ENCODE measurements at regions not wholly inside any gene's neighbourhood (a gene's known extent, or its start where the extent isn't known, plus 50 kb on each side); places are given as distances from the start of the nearest gene placed in this dataset.

DNA sequence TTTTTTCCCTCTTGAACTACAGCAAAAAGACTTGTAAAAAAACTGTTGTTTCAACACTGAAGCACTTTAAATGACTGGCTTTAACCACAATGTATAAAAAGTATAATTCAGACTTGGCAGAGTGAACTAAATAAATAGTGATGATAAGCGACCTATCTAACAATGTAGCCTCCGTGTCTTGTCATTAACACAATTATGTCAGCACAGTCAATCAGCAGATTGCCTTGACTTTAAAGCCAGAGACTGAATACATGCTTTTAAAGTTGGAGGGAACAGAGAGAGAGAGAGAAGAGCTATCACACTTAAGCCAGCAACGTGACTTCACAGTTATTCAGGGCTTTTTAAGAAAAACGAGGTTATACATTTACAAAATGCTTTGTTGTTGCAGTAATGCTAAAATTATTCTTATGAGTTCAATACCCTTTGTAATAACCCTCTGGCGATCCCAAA lies 378.1 kb downstream of the LMO4 start:
- Histone ChIP-seq H3K4me3 (ENCODE audit: low read length) (no peak overlapping the region), H3K27me3 (ENCODE audit: control insufficient read depth, insufficient read depth, low read length, poor library complexity, severe bottlenecking) (no peaks in the 10 kb centered on the region), H3K9me3 (ENCODE audit: control insufficient read depth, low read length) (peaks cover 12% of the 10 kb centered on the region), H3K27ac (ENCODE audit: low read depth, low read length) (no peak overlapping the region), H3K36me3 (ENCODE audit: control insufficient read depth, insufficient read depth, low read length) (no peaks in the 10 kb centered on the region), H3K9ac (ENCODE audit: extremely low read depth, low read length, poor library complexity, severe bottlenecking) (no peak overlapping the region), H3K4me1 (ENCODE audit: control insufficient read depth, insufficient read depth, low read length) (no peaks in the 10 kb centered on the region)
- H3K4me3 Mint-ChIP-seq: no peak overlapping the region
- TF ChIP-seq, protein P1, sequence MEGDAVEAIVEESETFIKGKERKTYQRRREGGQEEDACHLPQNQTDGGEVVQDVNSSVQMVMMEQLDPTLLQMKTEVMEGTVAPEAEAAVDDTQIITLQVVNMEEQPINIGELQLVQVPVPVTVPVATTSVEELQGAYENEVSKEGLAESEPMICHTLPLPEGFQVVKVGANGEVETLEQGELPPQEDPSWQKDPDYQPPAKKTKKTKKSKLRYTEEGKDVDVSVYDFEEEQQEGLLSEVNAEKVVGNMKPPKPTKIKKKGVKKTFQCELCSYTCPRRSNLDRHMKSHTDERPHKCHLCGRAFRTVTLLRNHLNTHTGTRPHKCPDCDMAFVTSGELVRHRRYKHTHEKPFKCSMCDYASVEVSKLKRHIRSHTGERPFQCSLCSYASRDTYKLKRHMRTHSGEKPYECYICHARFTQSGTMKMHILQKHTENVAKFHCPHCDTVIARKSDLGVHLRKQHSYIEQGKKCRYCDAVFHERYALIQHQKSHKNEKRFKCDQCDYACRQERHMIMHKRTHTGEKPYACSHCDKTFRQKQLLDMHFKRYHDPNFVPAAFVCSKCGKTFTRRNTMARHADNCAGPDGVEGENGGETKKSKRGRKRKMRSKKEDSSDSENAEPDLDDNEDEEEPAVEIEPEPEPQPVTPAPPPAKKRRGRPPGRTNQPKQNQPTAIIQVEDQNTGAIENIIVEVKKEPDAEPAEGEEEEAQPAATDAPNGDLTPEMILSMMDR (conservative IDR thresholded peaks at IDR 0.05): no peak
- H3K27ac Mint-ChIP-seq: no peak overlapping the region
- H3K36me3 Mint-ChIP-seq (ENCODE audit: low read depth): peaks cover 1% of the 10 kb centered on the region
- peaks cover 5% of the 10 kb centered on the region for H3K4me1 Mint-ChIP-seq
- H3K27me3 Mint-ChIP-seq (ENCODE audit: insufficient read depth): no peaks in the 10 kb centered on the region
- 75 to 82% methylated on average over 1 to 5 of the region's 5 CpGs for WGBS, 2 experiments (ENCODE audit: insufficient coverage in 1 of 2, insufficient read length in 1 of 2)
- H3K9me3 Mint-ChIP-seq: peaks cover 19% of the 10 kb centered on the region
- no peak for DNase-seq

DNA sequence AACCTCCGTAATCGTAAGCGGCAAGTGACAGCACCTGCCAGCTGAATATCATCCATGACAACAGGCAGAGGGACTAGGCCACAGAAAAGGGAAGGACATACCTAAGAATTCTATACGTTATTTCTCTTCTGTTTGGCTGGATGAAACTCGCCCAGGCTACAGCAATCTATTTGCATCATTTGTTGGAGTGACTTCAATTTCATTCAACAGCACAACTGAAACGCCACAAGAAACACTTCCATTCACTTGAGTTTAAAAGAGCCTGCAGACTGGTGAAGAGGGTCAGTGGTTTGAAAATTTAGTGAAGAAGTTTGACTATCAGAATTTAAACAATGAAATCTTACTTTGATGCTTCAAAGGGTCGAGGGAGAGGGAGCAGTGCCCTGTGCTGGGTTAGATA lies 378.7 kb downstream of the LMO4 start:
- Histone ChIP-seq H3K9ac (ENCODE audit: extremely low read depth, low read length, poor library complexity, severe bottlenecking) (no peak overlapping the region), H3K27me3 (ENCODE audit: control insufficient read depth, insufficient read depth, low read length, poor library complexity, severe bottlenecking) (no peaks in the 10 kb centered on the region), H3K4me1 (ENCODE audit: control insufficient read depth, insufficient read depth, low read length) (no peaks in the 10 kb centered on the region), H3K27ac (ENCODE audit: low read depth, low read length) (no peak overlapping the region), H3K36me3 (ENCODE audit: control insufficient read depth, insufficient read depth, low read length) (no peaks in the 10 kb centered on the region), H3K4me3 (ENCODE audit: low read length) (no peak overlapping the region), H3K9me3 (ENCODE audit: control insufficient read depth, low read length) (peaks cover 6% of the 10 kb centered on the region)
- 92 to 96% methylated on average over 4 to 6 of the region's 7 CpGs for WGBS, 2 experiments (ENCODE audit: insufficient coverage in 1 of 2, insufficient read length in 1 of 2)
- Mint-ChIP-seq H3K27ac (no peak overlapping the region), H3K9me3 (peaks cover 14% of the 10 kb centered on the region), H3K4me3 (no peak overlapping the region), H3K27me3 (ENCODE audit: insufficient read depth) (no peaks in the 10 kb centered on the region), H3K36me3 (ENCODE audit: low read depth) (peaks cover 1% of the 10 kb centered on the region), H3K4me1 (peaks cover 5% of the 10 kb centered on the region)
- DNase-seq: no peak
- TF ChIP-seq, protein P1 (conservative IDR thresholded peaks at IDR 0.05): no peak

DNA sequence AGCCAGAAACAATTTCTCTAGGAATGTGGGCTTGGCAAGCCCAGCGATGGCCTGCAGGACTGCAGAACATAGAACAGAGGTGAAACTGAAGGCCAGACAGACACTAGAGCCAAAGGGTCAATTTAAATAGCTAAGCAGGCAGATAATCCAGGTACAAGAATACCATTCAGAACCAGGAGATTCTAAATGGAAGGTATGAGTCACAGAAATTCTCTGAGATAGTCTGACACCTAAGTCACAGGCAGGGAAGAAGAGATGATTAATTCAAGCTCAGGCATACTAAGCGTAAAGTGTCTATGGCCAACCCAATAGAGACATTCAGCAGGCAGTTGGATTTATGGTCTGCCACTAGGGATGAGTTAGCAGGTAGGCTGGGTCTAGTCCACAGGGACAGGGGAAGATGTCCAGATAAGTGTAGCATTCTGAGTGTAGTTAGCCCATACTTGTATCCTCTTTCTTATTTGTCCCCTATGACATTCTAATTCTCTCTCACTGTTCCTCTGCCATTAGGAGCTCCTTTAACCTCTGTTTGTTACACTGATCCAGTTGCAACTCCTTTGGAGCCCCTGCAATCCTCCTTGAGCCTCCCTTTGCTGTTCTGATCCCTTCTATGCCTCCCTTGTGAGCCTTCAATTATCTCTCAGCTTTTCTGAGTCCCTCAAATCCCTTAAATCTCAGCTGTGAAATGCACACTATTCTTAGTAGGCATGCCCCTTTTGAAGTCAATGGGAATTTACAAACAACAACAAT lies 383.8 kb downstream of the LMO4 start:
- TF ChIP-seq, protein P1 (conservative IDR thresholded peaks at IDR 0.05): no peak
- no peaks in the 10 kb centered on the region for H3K27me3 Mint-ChIP-seq (ENCODE audit: insufficient read depth)
- no peak overlapping the region for H3K4me3 Mint-ChIP-seq
- Histone ChIP-seq H3K4me1 (ENCODE audit: control insufficient read depth, insufficient read depth, low read length) (no peaks in the 10 kb centered on the region), H3K36me3 (ENCODE audit: control insufficient read depth, insufficient read depth, low read length) (no peaks in the 10 kb centered on the region), H3K9ac (ENCODE audit: extremely low read depth, low read length, poor library complexity, severe bottlenecking) (no peak overlapping the region), H3K27ac (ENCODE audit: low read depth, low read length) (no peak overlapping the region), H3K27me3 (ENCODE audit: control insufficient read depth, insufficient read depth, low read length, poor library complexity, severe bottlenecking) (no peaks in the 10 kb centered on the region), H3K9me3 (ENCODE audit: control insufficient read depth, low read length) (no peaks in the 10 kb centered on the region), H3K4me3 (ENCODE audit: low read length) (no peak overlapping the region)
- H3K9me3 Mint-ChIP-seq: no peaks in the 10 kb centered on the region
- no peak for DNase-seq
- no peaks in the 10 kb centered on the region for H3K4me1 Mint-ChIP-seq
- 49 to 100% methylated on average over 1 to 2 of the region's 2 CpGs for WGBS, 2 experiments (ENCODE audit: insufficient coverage in 1 of 2, insufficient read length in 1 of 2)
- no peaks in the 10 kb centered on the region for H3K36me3 Mint-ChIP-seq (ENCODE audit: low read depth)
- no peak overlapping the region for H3K27ac Mint-ChIP-seq
